GM19240 (cell line): ENCODE measurements at regions not wholly inside any gene's neighbourhood (a gene's known extent, or its start where the extent isn't known, plus 50 kb on each side); places are given as distances from the start of the nearest gene placed in this dataset.

ENCODE experiments used
- DNase-seq: peaks from one replicate; pipeline ENCODE4 v3.0.0; 2011; ENCODE audit warnings: low spot score; ENCODE audit not compliant: insufficient read length

GRCh38 chr11:113555071-113555619 is 79.9 kb upstream of the DRD2 start:
- DNase-seq = no peak

GRCh38 chr11:113554526-113554925 is 79.3 kb upstream of the DRD2 start:
- no peak for DNase-seq

GRCh38 chr11:113553915-113554314 is 78.7 kb upstream of the DRD2 start:
- DNase-seq = no peak

- no peak for DNase-seq
Observed at GRCh38 chr11:113553235-113553634, 78.0 kb upstream of the DRD2 start.

- DNase-seq = no peak
Observed at GRCh38 chr11:113552271-113552670, 77.1 kb upstream of the DRD2 start.

GRCh38 chr11:113551645-113552044 is 76.4 kb upstream of the DRD2 start:
- no peak for DNase-seq

- DNase-seq = no peak
Observed at GRCh38 chr11:113549611-113550578, 74.7 kb upstream of the DRD2 start.

- no peak for DNase-seq
Observed at GRCh38 chr11:113549061-113549460, 73.9 kb upstream of the DRD2 start.

GRCh38 chr11:113547739-113548138 is 72.5 kb upstream of the DRD2 start:
- no peak for DNase-seq

- DNase-seq = no peak
Observed at GRCh38 chr11:113546757-113547507, 71.7 kb upstream of the DRD2 start.

GRCh38 chr11:113542420-113542819 is 67.2 kb upstream of the DRD2 start:
- DNase-seq = no peak

- DNase-seq = no peak
Observed at GRCh38 chr11:113540416-113541330, 65.5 kb upstream of the DRD2 start.

- DNase-seq = no peak
Observed at GRCh38 chr11:113538451-113539412, 63.5 kb upstream of the DRD2 start.

GRCh38 chr11:113534625-113535024 is 59.4 kb upstream of the DRD2 start:
- no peak for DNase-seq

- no peak for DNase-seq
Observed at GRCh38 chr11:113533425-113533698, 58.2 kb upstream of the DRD2 start.

GRCh38 chr11:113532697-113533424 is 57.7 kb upstream of the DRD2 start:
- DNase-seq = peak; percentile 22

- DNase-seq = no peak
Observed at GRCh38 chr11:113531575-113532451, 56.6 kb upstream of the DRD2 start.

- DNase-seq = no peak
Observed at GRCh38 chr11:113531083-113531482, 55.9 kb upstream of the DRD2 start.
